HG03571 (cell line): ENCODE measurements at regions not wholly inside any gene's neighbourhood (a gene's known extent, or its start where the extent isn't known, plus 50 kb on each side); places are given as distances from the start of the nearest gene placed in this dataset.
"Not testable (repeated sequence)": the region's sequence is repeated elsewhere in the genome, so short reads cannot be mapped to it uniquely, and the experiment has no call there.

Source experiments
- ATAC-seq: cut with Tn5 transposase; IDR thresholded peaks from one replicate; pipeline ENCODE4 v1.9.1; 2021; ENCODE audit not compliant: unreplicated experiment

DNA sequence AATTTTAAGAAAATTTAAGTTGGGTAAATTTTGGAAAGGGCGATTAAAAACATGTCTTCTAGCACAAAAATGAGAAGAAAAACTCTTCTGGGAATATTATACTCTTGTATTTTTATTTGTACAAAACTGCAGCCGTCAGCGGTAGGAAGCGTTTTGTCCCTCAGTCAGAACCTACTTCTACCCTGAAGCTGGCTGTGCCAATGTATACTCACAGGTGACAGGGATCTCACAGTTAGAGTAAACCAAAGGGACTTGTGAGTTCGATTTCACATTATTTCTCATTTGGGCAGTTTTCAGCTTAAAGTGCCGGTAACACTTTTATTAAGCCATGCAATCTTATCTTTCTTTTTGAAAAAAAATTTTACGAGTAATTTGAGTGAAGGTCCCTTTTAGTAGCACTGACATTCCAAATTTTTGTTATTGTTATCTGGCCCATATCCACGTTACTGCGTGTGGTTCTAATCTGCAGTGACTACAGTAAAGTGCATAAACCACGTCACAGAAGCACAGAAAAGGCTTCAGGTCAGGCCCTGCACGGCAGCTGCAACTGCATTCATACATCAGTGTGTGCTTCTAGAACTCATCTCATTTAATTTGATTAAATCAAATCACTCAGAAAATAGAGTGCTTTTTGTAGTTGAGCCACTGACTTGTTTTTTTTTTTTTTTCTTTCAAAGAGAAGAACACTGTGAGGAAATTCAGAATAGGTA, 387.3 kb downstream of the LIG4 start:
- ATAC-seq, result no peak

DNA sequence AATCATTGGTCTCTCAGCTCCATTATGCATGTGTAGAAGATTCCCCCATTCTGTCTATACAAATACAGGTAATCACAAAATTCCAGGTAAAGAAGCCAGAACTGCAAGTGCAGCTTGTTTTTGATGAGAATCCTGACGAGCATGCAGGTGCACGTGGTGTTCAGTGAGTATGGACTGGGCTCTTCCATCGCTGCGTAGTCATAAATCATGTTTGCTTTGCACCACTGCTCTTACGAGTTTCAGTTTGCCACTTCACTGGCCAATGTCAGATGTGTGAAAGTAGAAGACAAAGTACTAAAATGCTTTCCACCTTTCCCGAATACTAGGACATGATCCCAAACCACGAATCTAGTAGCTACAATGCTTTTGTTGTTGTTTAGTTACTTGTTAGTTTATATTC, 390.7 kb downstream of the LIG4 start:
- no peak for ATAC-seq

DNA sequence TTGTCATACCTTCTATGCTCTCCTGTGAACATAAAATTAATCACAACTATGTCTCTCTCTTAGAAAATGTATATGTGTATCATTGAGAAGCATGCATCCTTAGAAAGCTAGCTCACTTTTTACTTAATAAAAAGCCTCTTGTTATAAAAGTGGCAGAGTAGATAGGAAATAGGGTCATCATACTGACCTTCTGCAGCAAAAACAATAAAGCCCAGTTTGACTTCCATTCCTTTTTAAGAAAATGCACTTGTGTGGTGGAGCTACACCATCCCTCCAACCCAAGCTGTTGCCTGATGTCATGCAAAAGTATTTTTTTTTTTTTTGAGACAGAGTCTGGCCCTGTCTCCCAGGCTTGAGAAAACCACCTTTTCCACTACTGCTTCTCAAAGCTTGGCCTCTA, 393.3 kb downstream of the LIG4 start:
- ATAC-seq, result no peak

DNA sequence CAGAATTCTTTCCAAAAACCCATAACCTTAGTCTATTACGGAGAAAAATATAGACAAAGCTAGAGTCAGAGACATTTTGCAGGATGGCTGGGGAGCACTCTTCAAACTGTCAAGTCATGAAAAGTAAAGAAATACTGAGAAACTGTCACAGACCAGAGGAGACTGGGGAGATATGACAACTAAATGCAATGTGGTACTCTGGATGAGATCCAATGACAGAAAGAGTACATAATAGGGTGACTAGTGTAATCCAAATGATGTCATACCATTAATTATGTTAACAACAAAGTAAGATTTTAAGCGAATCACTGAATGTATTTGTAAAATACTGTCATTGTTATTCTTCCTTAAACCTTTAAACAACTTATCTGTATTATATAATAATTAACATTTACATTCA, 393.8 kb downstream of the LIG4 start:
- no peak for ATAC-seq

DNA sequence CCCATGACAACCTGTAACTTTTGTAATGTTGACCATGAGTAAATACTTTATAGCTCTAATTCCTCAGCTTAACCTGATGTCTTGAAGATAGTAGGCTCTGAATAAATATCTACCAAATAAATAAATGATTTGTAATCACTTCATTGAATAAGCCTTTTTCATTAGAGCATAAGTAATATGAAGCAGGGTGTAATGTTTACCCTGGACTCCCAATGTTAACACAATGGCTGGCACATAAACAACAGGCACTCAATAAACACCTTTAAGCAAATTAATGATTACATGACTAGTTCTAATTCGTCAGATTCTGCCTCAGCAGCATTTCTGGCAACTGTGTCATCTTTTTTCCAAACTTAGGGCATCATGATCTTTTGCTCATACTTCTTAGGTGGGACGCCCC, 396.3 kb downstream of the LIG4 start:
- ATAC-seq, result no peak

DNA sequence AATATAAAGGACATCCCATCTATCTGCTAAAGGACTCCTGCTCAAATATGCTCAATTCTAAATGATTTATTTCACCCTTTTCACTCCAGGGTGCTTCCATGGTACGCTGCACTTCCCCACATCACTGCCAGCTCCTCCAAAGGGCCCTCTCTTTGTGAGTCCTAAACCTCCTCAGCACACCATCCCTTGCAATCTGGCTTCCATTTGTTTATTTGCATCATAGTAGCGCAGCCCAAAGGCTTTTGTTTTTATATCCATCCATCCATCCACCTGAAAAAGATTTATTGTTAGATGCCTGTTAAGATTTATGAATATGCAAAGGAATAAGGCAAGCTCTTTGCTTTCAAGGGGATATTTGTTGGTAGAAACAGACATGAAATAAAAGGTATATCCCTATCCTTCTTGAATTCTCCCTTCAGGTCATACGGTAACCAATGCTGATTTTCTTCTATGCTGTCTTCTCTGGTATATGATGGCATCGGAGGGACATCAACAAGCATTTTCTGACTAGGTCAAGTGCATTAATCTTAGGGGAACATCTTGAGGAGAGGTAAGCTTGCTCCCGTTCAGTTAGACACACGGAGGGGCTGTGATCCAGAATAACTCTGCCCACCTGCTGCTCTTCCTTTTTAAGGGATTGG, 397.6 kb downstream of the LIG4 start:
- no peak for ATAC-seq

DNA sequence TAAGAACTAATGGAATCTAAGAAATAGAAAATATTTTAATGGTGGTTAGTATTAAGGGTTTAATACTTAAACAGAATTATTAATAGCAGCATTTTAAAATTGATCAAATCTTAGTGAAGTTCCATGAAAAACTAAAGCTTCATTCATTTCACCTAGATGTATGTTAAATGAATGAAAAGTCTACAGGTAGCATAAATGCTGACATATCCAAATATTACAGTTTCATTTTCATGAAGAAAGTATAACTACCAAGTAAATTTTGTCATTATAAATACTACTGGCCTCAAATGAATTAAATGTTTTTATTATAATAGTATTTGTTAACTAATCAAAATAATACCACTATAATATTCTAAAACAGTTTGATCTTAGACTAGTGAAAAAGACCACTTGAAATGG, 403.3 kb downstream of the LIG4 start:
- no peak for ATAC-seq

DNA sequence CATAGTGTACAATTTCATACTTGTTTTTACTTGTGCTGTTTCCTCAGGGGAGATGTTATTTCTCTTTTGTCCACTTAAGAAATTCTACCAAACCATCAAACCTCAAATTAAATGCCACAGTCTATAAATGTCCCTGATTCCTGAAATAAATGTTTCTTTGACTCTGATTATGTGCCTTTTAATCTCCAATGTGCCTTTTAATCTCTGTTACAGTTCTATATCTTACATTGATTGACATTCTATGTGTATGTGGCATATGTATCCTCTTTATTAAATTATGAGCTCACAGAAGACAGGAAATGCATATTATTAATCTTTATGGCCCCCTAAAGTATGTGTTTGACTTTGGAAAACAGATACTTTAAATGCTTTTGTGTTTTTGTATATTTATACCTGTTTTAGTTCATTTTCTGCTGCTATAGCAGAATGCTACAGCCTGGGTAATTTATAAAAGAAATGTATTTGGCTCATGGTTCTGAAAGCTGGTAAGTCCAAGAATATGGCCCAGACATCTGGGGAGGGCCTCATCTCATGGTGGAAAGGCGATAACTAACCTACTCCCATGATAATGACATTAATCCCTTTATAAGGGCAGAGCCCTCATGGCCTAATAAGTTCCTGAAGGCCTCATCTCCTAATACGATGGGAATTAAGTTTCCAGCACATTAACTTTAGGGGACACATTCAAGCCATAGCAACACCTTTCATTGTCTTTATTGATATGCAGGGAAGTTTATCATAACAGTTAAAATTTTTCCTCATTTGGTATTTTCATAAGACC, 403.9 kb downstream of the LIG4 start:
- no peak for ATAC-seq

DNA sequence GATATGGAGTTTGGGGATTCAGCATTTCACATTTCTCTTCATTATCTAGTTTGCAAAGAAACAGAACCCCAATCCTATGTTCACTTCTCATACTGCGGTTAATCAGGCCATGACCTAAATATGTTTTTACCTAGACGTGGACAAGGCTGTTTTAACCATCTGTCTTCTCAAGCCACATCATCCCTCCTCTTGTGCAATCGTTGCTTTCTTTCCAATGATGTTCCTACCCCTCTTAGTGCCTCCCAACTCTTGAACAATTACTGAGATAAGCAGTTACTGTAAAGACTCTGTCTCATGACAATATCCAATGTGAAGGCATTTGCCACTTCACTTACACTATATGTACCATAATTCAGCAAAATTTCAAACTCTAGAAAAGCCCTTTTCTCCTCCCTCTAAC, 406.2 kb downstream of the LIG4 start:
- ATAC-seq, result no peak

DNA sequence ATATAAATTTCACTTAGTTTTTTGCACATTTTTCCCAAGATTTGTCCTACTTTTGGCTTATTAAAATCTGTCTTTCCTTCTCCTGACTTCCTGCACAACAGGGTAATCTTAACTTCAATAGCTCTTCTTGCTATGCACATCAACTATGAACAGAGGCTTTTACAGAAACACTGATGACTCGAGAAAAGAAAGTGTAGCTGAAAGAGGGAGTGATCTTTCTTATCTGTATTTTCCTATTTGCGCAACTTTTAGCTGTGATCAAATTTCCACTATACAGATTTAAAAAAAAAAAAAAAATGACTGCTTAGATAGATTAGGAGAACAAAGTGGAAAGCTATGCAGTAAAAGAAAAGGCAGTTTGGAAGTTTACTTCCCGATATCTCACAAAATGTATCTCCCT, 406.9 kb downstream of the LIG4 start:
- no peak for ATAC-seq

DNA sequence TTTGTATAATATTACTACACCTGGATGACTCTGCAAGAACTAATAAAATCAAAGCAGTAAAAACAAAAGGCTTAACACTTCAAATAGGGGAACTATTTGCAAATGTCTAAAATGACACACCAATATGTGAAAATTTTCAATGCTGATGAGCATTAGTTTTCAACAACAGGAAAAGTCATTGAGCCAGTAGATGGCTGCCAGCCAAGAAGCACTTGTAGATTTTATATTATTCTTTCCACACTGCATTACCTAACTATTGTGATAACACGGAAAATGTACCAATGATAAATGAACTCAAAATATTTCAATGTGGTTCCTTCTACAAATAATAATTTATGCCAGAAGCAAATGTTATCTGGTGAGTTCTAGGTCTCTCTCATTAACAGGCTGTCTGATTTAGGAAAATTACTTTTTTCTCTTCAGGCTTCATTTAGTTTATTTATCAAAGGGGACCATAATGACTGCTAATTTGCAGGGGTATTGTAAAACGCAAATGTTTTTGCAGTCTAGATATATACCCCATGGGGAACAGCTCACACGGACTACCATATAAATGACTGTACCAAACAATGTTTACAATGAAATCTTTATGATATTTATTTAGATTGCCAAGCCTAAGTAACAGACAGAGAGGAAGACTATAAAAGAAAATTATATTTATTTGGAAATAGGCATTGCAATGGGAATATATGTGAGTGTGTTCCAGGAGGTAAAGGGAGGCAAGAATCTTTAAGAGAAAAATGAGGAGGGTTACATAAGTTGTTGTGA, 407.8 kb downstream of the LIG4 start:
- no peak for ATAC-seq

DNA sequence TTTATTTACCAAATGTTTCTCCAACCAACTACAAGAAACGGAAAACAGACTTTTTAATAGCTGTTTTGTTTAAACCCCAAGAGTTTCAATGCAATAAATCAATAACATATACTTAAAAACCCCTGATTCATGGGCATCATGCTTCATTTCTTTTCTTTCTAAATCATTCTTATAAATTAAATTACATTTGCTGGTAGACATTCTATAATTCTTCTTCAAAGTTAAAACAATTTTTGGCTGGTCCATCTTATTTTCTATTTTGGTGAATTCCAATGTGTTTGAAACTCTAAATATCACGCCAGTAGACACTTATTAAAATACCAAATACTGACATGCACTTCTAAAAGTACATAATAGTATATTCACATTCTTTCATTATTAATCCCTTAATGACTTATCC, 408.6 kb downstream of the LIG4 start:
- ATAC-seq, result no peak

DNA sequence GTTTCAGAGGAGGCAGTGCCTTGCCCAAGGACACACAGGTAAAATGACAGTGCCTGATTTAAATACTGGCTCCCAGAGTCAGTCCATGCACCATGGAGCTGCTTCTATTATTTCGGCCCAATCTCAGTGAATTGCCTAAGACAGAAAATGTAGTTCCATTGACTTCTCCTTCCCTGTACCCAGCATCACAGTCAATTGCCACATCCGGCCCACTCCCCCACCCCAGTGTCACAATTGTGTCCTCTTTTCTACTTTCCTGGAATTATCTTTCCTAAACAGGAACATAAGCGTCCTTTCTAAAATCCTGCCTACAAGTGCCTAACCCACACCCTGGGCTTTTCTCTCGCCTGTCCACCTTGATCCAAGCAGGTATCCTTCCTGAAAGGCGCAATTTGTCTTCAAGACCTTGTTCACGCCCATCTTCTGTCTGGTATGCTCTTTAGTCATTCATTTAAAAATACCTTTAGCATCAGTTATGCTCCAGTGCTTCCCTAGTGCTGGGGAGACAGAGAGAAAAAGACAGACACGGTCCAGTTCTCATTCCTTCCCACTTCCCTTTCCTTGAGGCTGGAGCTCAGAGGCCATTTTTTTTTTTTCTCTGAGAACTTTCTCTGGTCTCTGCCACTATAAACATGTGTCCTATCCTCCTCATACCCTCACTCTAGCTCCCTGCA, 411.4 kb downstream of the LIG4 start:
- no peak for ATAC-seq

DNA sequence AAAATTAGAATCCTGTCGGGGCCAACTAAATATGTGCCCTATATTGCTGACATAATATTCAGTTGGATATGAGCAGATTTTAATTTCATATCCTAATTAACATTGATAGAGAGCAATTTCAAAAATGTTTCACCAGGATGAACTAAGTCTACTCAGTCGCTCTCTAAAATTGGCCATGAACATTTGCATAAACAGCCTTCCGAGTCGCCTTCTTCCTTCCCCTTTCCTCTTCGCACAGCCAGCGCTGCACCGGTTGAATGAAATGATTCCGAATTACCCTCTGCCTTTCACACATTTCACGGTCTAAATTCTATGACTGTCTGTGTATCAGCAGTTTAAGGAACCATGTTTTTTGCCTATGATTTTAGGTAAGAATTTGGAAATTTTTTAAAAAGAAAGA, 413.7 kb downstream of the LIG4 start:
- ATAC-seq, result no peak

DNA sequence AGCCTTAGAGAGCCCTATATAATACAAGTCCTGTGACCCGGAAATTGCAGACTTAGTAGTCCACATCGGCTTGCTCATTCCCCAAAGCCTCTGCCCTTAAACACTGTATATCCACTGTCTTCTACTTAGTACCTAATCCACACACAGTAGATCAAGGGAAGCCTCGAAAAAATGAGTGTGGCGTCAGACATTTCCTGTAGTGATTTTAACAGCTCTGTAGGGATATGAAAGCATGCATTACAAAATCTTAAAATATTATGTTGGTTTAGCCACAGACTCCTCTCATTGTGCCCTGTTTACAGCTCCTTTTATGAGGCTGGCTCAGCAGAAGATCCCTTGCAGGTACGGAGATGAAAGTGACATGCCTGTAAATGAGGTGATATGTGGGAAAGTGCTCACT, 416.3 kb downstream of the LIG4 start:
- ATAC-seq, result no peak

DNA sequence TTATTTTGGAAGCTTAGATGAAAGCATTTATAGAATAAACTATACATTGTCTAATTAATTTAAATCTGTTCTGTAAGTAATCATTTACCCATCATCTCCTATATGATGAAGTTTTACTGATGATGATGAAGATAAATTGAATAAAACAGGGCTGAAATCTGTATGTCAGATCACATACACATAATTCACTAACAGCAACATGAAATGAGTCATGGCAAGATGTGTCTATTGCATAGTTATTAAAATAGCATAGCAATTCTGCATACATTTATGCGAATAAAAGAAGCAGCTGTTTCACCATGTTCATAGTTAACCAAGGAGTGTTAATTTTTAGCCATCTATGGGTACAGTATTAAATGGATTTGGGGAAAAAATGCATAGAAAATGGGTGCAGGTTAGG, 424.9 kb downstream of the LIG4 start:
- ATAC-seq, result no peak

DNA sequence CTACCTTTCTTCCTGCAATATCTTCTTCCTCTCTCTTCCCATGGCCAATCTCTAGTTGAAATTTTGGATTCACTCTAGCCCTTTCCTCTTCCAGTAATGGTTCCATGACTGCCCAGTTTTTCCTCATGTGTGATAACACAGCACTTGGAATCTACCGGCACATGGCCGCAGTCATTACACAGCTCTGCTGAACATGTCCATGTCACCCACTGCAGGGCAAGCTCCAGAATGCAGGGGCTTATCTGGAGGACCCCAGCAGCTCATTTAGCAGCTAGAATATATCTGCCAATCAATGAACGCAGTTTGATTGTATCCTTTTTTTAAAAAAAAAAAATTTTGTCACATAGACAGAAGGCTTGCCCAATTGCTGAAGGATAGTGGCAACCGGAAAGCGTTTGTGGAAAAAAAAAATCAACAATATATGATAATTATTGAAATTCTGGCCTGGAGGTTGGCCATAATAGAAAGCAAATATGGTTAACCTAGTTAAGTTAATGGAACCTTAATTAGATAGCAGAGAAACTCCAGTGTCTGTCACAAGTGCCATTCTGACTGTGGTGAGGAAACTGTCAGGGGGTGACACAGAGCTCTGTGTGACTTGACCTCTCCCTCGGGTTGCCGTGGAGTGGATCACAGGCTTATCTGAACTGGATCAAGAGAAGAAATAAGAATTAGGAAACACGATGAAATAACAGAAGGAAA, 426.7 kb downstream of the LIG4 start:
- no peak for ATAC-seq

DNA sequence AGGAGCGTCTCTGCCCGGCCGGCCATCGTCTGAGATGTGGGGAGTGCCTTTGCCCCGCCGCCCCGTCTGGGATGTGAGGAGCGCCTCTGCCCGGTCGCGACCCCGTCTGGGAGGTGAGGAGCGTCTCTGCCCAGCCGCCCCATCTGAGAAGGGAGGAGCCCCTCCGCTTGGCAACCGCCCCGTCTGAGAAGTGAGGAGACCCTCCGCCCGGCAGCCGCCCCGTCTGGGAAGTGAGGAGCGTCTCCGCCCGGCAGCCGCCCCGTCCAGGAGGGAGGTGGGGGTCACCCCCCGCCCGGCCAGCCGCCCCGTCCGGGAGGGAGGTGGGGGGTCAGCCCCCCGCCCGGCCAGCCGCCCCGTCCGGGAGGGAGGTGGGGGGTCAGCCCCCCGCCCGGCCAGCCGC, 432.7 kb downstream of the LIG4 start:
- not testable (repeated sequence) for ATAC-seq

DNA sequence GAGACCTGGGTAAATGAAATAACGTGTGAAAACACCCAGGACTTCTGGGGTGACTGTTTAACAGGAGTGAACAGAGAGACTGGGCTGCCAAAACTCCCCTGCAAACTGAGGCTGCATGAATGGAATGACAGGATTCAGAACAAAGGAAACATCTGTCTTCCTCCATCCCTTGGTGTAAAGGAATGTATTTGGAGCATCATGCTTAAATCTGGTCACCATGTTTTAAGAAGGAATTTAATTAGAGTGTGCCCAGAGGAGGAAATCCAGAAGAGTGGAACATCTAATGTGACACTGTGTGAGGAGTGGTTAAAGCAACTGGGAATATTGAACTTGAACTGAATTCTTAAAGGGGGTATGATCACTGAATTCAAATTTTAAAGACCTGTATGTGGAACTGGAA, 437.2 kb downstream of the LIG4 start:
- ATAC-seq, result no peak

DNA sequence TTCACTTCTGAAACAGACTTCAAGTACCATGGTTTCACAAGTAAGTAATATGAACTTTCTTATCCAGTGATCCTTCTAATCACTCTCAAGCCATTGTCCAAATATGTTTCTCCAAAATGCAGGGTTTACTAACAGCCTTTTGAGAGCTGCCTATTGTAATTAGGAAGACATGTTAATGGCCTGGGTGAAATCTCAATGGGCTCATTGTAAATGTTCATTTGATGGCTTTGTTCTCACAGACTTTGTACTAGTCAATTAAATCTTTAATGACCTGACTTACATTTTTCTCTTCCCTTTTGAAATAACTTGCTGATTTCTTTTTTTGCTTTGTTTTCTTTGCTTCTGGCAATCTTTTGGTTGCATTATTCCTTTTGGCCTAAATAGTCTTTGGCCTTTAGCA, 444.8 kb downstream of the LIG4 start:
- ATAC-seq, result no peak
